Kidney (tissue), 13 donors: ENCODE measurements at regions not wholly inside any gene's neighbourhood (a gene's known extent, or its start where the extent isn't known, plus 50 kb on each side); places are given as distances from the start of the nearest gene placed in this dataset.

Source experiments
- DNase-seq, 5 donors: peaks; one replicate each; pipeline ENCODE4 v3.0.0-alpha.2; 2013 to 2020
- FAIRE-seq: peaks from 2 replicates; lab custom pipeline; 2012; peaks lifted over from hg19 to GRCh38; lab: Jason Lieb, UNC
- H3K27ac ChIP-seq, 2 donors: one replicate each; pipeline ENCODE4 v1.7.0; 2013; ENCODE audit warnings: low read depth in 2 of 2, low read length in 2 of 2, inconsistent platforms in 1 of 2
- H3K27me3 ChIP-seq: one replicate; pipeline ENCODE4 v1.7.1; 2013; ENCODE audit warnings: low read length, inconsistent platforms; ENCODE audit not compliant: control insufficient read depth, insufficient read depth
- H3K36me3 ChIP-seq, 3 donors: one replicate each; pipeline versions ENCODE4 v1.7.0 to v1.7.1; 2013; ENCODE audit warnings: low read length in 3 of 3, control low read depth in 1 of 3, inconsistent platforms in 1 of 3; ENCODE audit not compliant: insufficient read depth in 3 of 3, control insufficient read depth in 2 of 3
- H3K4me1 ChIP-seq, 3 donors: one replicate each; pipeline versions ENCODE4 v1.7.0 to v1.7.1; 2013; ENCODE audit warnings: low read length in 3 of 3, inconsistent platforms in 1 of 3, low read depth in 1 of 3; ENCODE audit not compliant: control insufficient read depth in 2 of 3, insufficient read depth in 2 of 3
- H3K4me3 ChIP-seq, 3 donors: one replicate each; pipeline versions ENCODE4 v1.7.0 to v1.8.1; 2013; ENCODE audit warnings: low read length in 3 of 3, control low read depth in 1 of 3, inconsistent platforms in 1 of 3
- H3K9ac ChIP-seq, 3 donors: one replicate each; pipeline versions ENCODE4 v1.7.0 to v1.7.1; 2013; ENCODE audit warnings: low read length in 3 of 3, control low read depth in 1 of 3, inconsistent platforms in 1 of 3
- H3K9me3 ChIP-seq, 3 donors: one replicate each; pipeline versions ENCODE4 v1.7.0 to v1.7.1; 2013; ENCODE audit warnings: low read length in 3 of 3, control low read depth in 1 of 3, inconsistent platforms in 1 of 3; ENCODE audit not compliant: control insufficient read depth in 2 of 3, insufficient read depth in 1 of 3
- intact Hi-C: fragments of 100-400 bp; cut with DNase I; formaldehyde crosslinking; loops from one replicate; pipeline ENCODE4 v1.11.1; 2022
- TF ChIP-seq, protein P1 (sequence below): IDR thresholded peaks from 3 replicates; pipeline ENCODE4 v1.5.1; 2012; ENCODE audit warnings: mild to moderate bottlenecking, moderate library complexity, borderline replicate concordance; ENCODE audit not compliant: insufficient read depth; ENCODE audit errors: extremely low read depth
- donor health status: control.
- donor health status: control.
- donor health status: control.
- donor health status: control.
- donor health status: control.
- donor health status: DM: yes; HTN: yes; CAD: no.
- donor health status: Normal renal cell carcinoma (clear cell type).

DNA sequence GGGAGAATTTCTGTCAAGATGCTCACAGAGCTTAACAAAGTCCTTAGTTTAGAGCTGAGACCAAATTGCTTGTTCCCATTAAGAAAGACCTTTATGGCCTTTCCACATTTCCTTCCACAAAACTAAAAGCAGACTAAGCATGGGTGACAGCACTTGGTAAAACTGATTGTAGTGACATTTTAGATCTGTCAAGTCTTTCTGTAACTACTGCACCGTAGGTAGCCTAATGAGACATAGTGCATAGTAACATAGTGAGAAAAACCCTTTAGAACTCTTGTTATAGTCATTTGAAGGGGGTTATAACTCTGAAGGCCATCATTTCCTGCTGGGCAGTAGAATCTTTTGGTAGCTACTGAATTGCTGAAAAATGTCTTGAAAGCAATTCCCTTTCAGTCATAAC is 990.9 kb upstream of the CNTN5 start:
- no peaks in the 10 kb centered on the region for H3K9me3 ChIP-seq
- no peaks in the 10 kb centered on the region for H3K27me3 ChIP-seq
- no peak for FAIRE-seq
- H3K4me1 ChIP-seq = no peaks in the 10 kb centered on the region
- TF ChIP-seq, protein P1, sequence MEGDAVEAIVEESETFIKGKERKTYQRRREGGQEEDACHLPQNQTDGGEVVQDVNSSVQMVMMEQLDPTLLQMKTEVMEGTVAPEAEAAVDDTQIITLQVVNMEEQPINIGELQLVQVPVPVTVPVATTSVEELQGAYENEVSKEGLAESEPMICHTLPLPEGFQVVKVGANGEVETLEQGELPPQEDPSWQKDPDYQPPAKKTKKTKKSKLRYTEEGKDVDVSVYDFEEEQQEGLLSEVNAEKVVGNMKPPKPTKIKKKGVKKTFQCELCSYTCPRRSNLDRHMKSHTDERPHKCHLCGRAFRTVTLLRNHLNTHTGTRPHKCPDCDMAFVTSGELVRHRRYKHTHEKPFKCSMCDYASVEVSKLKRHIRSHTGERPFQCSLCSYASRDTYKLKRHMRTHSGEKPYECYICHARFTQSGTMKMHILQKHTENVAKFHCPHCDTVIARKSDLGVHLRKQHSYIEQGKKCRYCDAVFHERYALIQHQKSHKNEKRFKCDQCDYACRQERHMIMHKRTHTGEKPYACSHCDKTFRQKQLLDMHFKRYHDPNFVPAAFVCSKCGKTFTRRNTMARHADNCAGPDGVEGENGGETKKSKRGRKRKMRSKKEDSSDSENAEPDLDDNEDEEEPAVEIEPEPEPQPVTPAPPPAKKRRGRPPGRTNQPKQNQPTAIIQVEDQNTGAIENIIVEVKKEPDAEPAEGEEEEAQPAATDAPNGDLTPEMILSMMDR = no peak
- no peak for DNase-seq
- no peak overlapping the region for H3K27ac ChIP-seq
- no peak overlapping the region for H3K9ac ChIP-seq
- intact Hi-C loops = no loop called here
- no peaks in the 10 kb centered on the region for H3K36me3 ChIP-seq
- no peak overlapping the region for H3K4me3 ChIP-seq

DNA sequence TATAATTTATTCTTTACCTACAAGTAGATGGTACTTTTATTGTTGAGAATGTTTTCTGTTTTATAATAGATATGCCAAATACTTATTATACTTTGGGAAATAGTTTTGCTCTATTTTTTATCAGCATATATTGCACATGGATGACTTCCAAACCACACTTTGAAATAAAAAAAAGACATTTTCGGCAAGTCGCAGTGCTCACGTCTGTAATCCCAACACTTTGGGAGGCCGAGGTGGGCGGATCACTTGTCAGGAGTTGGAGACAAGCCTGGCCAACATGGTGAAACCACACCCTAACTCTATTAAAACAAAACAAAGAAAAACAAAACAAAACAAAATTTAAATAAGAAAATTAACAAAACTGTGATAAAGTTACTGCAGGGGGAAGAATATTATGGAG is 983.9 kb upstream of the CNTN5 start:
- Histone ChIP-seq H3K36me3 (no peaks in the 10 kb centered on the region), H3K9ac (no peak overlapping the region), H3K9me3 (no peaks in the 10 kb centered on the region), H3K27ac (no peak overlapping the region), H3K4me3 (no peak overlapping the region), H3K27me3 (no peaks in the 10 kb centered on the region), H3K4me1 (no peaks in the 10 kb centered on the region)
- intact Hi-C loops = no loop called here
- TF ChIP-seq, protein P1 = no peak
- FAIRE-seq = no peak
- no peak for DNase-seq

DNA sequence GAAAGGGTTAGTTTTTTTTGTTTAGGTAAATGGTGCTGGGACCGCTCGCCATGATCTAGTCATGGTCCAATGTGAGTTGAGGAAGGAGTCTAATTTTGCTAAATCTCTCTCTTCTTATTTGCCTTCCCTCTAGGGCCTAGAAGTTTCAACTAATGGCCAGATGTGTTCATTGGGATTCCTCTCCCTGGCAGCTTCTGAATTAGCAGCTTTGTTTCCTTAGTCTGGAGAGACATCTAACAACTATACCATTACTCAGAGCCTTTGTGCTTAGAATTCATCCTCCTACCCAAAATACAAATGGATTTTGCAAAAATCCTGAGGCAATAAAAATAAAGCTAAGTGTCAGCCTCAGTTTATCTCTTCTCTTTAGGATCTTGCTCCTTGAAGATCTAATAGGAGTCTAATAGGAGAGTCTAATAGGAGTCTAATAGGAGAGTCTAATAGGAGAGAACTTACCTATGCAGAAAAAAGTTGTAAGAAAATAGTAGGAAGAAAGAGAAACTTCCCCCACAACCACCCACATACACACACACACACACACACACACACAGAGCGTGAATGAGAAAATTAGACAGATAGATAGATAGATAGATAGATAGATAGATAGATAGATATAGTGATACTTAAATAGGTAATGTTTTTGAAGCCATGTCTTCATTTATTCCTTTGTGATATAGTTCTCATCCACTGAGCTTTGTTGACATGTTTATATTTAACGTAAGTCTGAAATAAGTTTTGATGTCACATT is 980.5 kb upstream of the CNTN5 start:
- TF ChIP-seq, protein P1 = no peak
- FAIRE-seq = no peak
- no peak overlapping the region for H3K4me3 ChIP-seq

More for the DNA sequence above, 980.5 kb upstream of the CNTN5 start:
- H3K36me3 ChIP-seq = no peaks in the 10 kb centered on the region
- H3K27ac ChIP-seq = no peak overlapping the region
- intact Hi-C loops = no loop called here
- H3K9ac ChIP-seq = no peak overlapping the region
- DNase-seq = no peak
- no peaks in the 10 kb centered on the region for H3K9me3 ChIP-seq
- no peaks in the 10 kb centered on the region for H3K27me3 ChIP-seq
- H3K4me1 ChIP-seq = no peaks in the 10 kb centered on the region
